Kidney epithelial cell (primary cell): ENCODE measurements at regions not wholly inside any gene's neighbourhood (a gene's known extent, or its start where the extent isn't known, plus 50 kb on each side); places are given as distances from the start of the nearest gene placed in this dataset.

Experiments used
- DNase-seq: peaks from one replicate; pipeline ENCODE4 v3.0.0-alpha.2; 2010; ENCODE audit warnings: low read depth
- H3K27me3 ChIP-seq: 2 replicates; pipeline ENCODE4 v1.6.0; 2011; ENCODE audit warnings: low read length; ENCODE audit not compliant: control insufficient read depth, insufficient read depth
- H3K36me3 ChIP-seq: 2 replicates; pipeline ENCODE4 v1.5.1; 2011; ENCODE audit warnings: low read length; ENCODE audit not compliant: control insufficient read depth, insufficient read depth
- H3K4me3 ChIP-seq: 2 replicates; pipeline ENCODE4 v1.5.1; 2011; ENCODE audit warnings: low read depth, mild to moderate bottlenecking, control low read depth, low read length
- TF ChIP-seq, protein P1 (sequence below): IDR thresholded peaks from 2 replicates; pipeline ENCODE4 v1.5.1; 2011; ENCODE audit warnings: mild to moderate bottlenecking, moderate library complexity, low read length, control low read depth, inconsistent platforms; ENCODE audit not compliant: insufficient read depth, poor library complexity, severe bottlenecking

DNA sequence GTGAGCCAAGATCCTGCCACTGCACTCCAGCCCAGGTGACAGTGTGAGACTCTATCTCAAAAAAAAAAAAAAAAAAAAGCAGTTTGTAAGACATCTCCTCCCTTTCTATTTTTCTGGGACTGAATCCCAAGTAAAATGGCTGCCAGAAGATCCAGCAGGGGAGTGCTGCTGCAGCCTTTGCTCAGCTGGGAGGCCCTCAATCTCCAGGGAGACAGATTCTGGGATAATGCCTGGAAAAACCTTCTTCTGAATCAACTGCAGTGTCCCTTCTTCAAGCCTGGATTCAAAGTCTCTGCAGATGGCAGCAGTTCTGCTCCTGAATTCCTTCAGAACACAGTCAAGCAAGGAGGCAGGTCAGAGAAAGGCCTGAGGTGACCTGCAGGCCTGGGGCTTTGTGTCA is 191.0 kb upstream of the NRIP1 start:
- no peaks in the 10 kb centered on the region for H3K27me3 ChIP-seq
- TF ChIP-seq, protein P1, sequence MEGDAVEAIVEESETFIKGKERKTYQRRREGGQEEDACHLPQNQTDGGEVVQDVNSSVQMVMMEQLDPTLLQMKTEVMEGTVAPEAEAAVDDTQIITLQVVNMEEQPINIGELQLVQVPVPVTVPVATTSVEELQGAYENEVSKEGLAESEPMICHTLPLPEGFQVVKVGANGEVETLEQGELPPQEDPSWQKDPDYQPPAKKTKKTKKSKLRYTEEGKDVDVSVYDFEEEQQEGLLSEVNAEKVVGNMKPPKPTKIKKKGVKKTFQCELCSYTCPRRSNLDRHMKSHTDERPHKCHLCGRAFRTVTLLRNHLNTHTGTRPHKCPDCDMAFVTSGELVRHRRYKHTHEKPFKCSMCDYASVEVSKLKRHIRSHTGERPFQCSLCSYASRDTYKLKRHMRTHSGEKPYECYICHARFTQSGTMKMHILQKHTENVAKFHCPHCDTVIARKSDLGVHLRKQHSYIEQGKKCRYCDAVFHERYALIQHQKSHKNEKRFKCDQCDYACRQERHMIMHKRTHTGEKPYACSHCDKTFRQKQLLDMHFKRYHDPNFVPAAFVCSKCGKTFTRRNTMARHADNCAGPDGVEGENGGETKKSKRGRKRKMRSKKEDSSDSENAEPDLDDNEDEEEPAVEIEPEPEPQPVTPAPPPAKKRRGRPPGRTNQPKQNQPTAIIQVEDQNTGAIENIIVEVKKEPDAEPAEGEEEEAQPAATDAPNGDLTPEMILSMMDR, result no peak
- H3K36me3 ChIP-seq, result no peaks in the 10 kb centered on the region
- no peak for DNase-seq
- no peak overlapping the region for H3K4me3 ChIP-seq

GRCh38 chr21:15256996-15257395 is 192.2 kb upstream of the NRIP1 start:
- DNase-seq, result no peak
- H3K27me3 ChIP-seq, result no peaks in the 10 kb centered on the region
- H3K4me3 ChIP-seq, result no peak overlapping the region
- TF ChIP-seq, protein P1, result no peak
- no peaks in the 10 kb centered on the region for H3K36me3 ChIP-seq

DNA sequence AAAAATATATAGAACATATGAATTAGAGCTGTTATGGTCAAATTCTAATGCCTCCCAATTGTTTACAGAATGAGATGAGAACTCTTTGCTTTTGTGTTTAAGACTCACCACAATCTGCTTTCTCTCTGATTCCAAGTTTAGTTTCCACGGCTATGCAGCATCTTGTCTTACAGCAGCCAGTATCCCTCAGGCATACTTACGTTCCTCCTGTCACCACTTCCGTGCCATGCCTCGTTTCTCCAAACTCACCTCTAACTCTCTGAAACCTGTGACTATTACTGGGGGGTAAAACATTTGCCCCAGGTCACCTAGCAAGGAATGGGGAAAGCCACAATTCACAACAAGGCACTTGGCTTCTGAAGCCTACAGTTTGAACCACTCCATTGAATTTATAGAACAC is 192.8 kb upstream of the NRIP1 start:
- no peak overlapping the region for H3K4me3 ChIP-seq

DNA sequence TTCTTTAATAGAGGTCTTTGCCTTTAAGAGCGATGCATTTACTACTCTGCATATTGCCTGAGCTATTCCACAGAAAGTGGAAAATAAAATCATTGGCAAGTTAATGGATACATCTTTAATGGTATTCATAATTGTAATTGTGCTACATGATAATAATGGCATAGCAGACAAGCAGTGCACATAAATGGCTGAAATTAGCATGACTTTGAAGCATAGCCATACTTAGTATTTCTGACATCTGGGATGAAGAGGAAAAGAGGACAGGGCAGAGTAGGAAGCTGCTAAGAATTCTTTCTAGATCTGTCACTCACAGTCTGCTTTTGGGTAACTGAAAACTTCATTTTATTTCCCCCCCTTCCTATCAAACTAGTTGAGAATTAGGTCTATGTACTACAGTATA is 195.0 kb upstream of the NRIP1 start:
- H3K4me3 ChIP-seq, result no peak overlapping the region
- no peaks in the 10 kb centered on the region for H3K27me3 ChIP-seq
- TF ChIP-seq, protein P1, result no peak
- DNase-seq, result no peak
- H3K36me3 ChIP-seq, result no peaks in the 10 kb centered on the region

More for the DNA sequence above, 192.8 kb upstream of the NRIP1 start:
- no peak for DNase-seq
- TF ChIP-seq, protein P1, result no peak
- H3K27me3 ChIP-seq, result no peaks in the 10 kb centered on the region
- no peaks in the 10 kb centered on the region for H3K36me3 ChIP-seq

- DNase-seq, result no peak
- TF ChIP-seq, protein P1, result no peak
- no peak overlapping the region for H3K4me3 ChIP-seq
- no peaks in the 10 kb centered on the region for H3K27me3 ChIP-seq
- no peaks in the 10 kb centered on the region for H3K36me3 ChIP-seq
Observed at GRCh38 chr21:15260604-15261003, 195.8 kb upstream of the NRIP1 start.

DNA sequence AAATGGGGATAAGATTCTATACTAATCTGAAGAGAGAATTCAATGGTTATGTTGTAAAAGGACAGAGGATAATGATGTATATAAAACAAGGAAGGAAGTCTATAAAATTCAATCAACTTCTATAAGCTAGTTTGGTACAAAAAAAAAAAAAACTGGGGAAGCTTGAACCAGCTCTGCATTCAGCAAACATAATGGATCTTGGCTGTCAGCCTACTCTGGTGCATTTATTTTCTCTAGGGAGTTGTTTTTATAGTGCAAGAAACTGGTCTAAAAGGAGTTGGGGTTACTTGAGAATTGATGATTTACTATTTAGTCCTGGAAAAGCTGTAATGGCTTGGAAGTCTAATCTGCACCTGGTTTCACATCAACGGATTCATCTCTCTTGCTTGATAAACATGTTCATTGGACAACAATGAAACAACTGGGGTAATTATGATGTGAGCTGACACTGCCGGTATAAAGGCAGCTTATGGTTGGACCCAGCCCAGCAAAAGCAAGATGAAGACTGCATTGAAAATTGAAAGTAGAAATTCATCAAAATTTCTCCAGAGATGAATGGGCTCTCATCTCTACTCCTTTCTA is 199.4 kb upstream of the NRIP1 start:
- Histone ChIP-seq H3K4me3 (no peak overlapping the region), H3K27me3 (no peaks in the 10 kb centered on the region), H3K36me3 (no peaks in the 10 kb centered on the region)
- TF ChIP-seq, protein P1, result no peak
- DNase-seq, result no peak
